Vagina (tissue), 2 donors: ENCODE measurements at regions not wholly inside any gene's neighbourhood (a gene's known extent, or its start where the extent isn't known, plus 50 kb on each side); places are given as distances from the start of the nearest gene placed in this dataset.

ENCODE experiments used
- DNase-seq, 2 donors: peaks; one replicate each; pipeline ENCODE4 v3.0.0-alpha.2; 2017; ENCODE audit errors: extremely low spot score in 2 of 2
- H3K27ac ChIP-seq: fragments of 200-600 bp; sonication (generic); one replicate; pipeline ENCODE4 v1.5.1; 2019
- H3K27me3 ChIP-seq: fragments of 200-600 bp; sonication (generic); one replicate; pipeline ENCODE4 v1.5.1; 2019
- H3K36me3 ChIP-seq, 2 donors: fragments of 200-600 bp; sonication (generic); one replicate each; pipeline ENCODE4 v1.5.1; 2017 to 2019
- H3K4me1 ChIP-seq: fragments of 200-600 bp; sonication (generic); one replicate; pipeline ENCODE4 v1.5.1; 2019
- H3K4me3 ChIP-seq, 2 donors: fragments of 200-600 bp; sonication (generic); 1 replicate in 1 of 2; 2 replicates in 1 of 2; pipeline ENCODE4 v1.5.1; 2016 to 2019
- H3K9me3 ChIP-seq: fragments of 200-600 bp; sonication (generic); one replicate; pipeline ENCODE4 v1.5.1; 2019
- CTCF ChIP-seq, 3 experiments: fragments of 450-650 bp in 2 of 3; fragments of 200-600 bp in 1 of 3; sonication (generic) in 1 of 3; IDR thresholded peaks; one replicate each; pipeline ENCODE4 v1.5.1; 2017 to 2019; ENCODE audit warnings: antibody characterized with exemption in 3 of 3, mild to moderate bottlenecking in 2 of 3, moderate library complexity in 2 of 3
- POLR2A ChIP-seq, 2 donors: fragments of 450-650 bp; IDR thresholded peaks; one replicate each; pipeline ENCODE4 v1.6.1; 2017; ENCODE audit warnings: antibody characterized with exemption in 2 of 2, mild to moderate bottlenecking in 2 of 2, moderate library complexity in 2 of 2
- POLR2AphosphoS5 ChIP-seq, 2 donors: sonication (generic); formaldehyde crosslinking; IDR thresholded peaks; one replicate each; pipeline ENCODE4 v1.9.0; 2017; ENCODE audit warnings: antibody characterized with exemption in 2 of 2, mild to moderate bottlenecking in 2 of 2, low read depth in 1 of 2; ENCODE audit not compliant: insufficient read depth in 1 of 2
- intact Hi-C: fragments of 100-400 bp; cut with DNase I; formaldehyde crosslinking; loops from one replicate; pipeline ENCODE4 v1.15.1; 2023

- H3K9me3 ChIP-seq: no peaks in the 10 kb centered on the region
- no peak for DNase-seq
- no peak for TF ChIP-seq POLR2A (IDR thresholded peaks at IDR 0.05)
- TF ChIP-seq POLR2AphosphoS5 (IDR thresholded peaks at IDR 0.05; ENCODE audit: insufficient read depth in 1 of 2, low read depth in 1 of 2): no peak
- TF ChIP-seq CTCF (IDR thresholded peaks at IDR 0.05): no peak
- H3K27me3 ChIP-seq: no peaks in the 10 kb centered on the region
- H3K4me3 ChIP-seq: no peak overlapping the region
- no peak overlapping the region for H3K27ac ChIP-seq
- H3K4me1 ChIP-seq: no peaks in the 10 kb centered on the region
- no peaks in the 10 kb centered on the region for H3K36me3 ChIP-seq
- intact Hi-C loops: no loop called here
Measured at GRCh38 chr7:84908196-84908793, 278.6 kb downstream of the SEMA3D start.

- intact Hi-C loops: no loop called here
- Histone ChIP-seq H3K27me3 (no peaks in the 10 kb centered on the region), H3K4me1 (no peaks in the 10 kb centered on the region), H3K9me3 (no peaks in the 10 kb centered on the region), H3K36me3 (no peaks in the 10 kb centered on the region), H3K27ac (no peak overlapping the region), H3K4me3 (no peak overlapping the region)
- no peak for DNase-seq
- no peak for TF ChIP-seq CTCF (IDR thresholded peaks at IDR 0.05)
- no peak for TF ChIP-seq POLR2A (IDR thresholded peaks at IDR 0.05)
- no peak for TF ChIP-seq POLR2AphosphoS5 (IDR thresholded peaks at IDR 0.05; ENCODE audit: insufficient read depth in 1 of 2, low read depth in 1 of 2)
Measured at GRCh38 chr7:84906889-84907288, 280.0 kb downstream of the SEMA3D start.

GRCh38 chr7:84904561-84904960, 282.3 kb downstream of the SEMA3D start:
- H3K4me3 ChIP-seq: no peak overlapping the region
- no peaks in the 10 kb centered on the region for H3K27me3 ChIP-seq
- H3K27ac ChIP-seq: no peak overlapping the region
- no peaks in the 10 kb centered on the region for H3K4me1 ChIP-seq
- no peaks in the 10 kb centered on the region for H3K9me3 ChIP-seq
- DNase-seq: no peak
- intact Hi-C loops: no loop called here
- no peaks in the 10 kb centered on the region for H3K36me3 ChIP-seq
- TF ChIP-seq POLR2A (IDR thresholded peaks at IDR 0.05) (no peak), CTCF (IDR thresholded peaks at IDR 0.05) (no peak), POLR2AphosphoS5 (IDR thresholded peaks at IDR 0.05; ENCODE audit: insufficient read depth in 1 of 2, low read depth in 1 of 2) (no peak)

GRCh38 chr7:84901366-84901765, 285.5 kb downstream of the SEMA3D start:
- DNase-seq: no peak
- no peak overlapping the region for H3K4me3 ChIP-seq
- intact Hi-C loops: no loop called here

More at GRCh38 chr7:84901366-84901765, 285.5 kb downstream of the SEMA3D start:
- no peak for TF ChIP-seq POLR2A (IDR thresholded peaks at IDR 0.05)
- TF ChIP-seq CTCF (IDR thresholded peaks at IDR 0.05): no peak
- no peak for TF ChIP-seq POLR2AphosphoS5 (IDR thresholded peaks at IDR 0.05; ENCODE audit: insufficient read depth in 1 of 2, low read depth in 1 of 2)
- Histone ChIP-seq H3K27me3 (no peaks in the 10 kb centered on the region), H3K9me3 (no peaks in the 10 kb centered on the region), H3K4me1 (no peaks in the 10 kb centered on the region), H3K27ac (no peak overlapping the region), H3K36me3 (no peaks in the 10 kb centered on the region)
